ENCODE measurements at regions not wholly inside any gene's neighbourhood (a gene's known extent, or its start where the extent isn't known, plus 50 kb on each side); places are given as distances from the start of the nearest gene placed in this dataset.

GRCh38 chr18:29648891-29649290, 1393.7 kb downstream of the DSC3 start:
- POLR2A ChIA-PET, result no interaction called here
- intact Hi-C loops (cut with micrococcal nuclease), result no loop called here
- H3K4me1 Mint-ChIP-seq (ENCODE audit: insufficient read depth, unreplicated experiment), result no peaks in the 10 kb centered on the region

GRCh38 chr18:29647700-29648099, 1394.8 kb downstream of the DSC3 start:
- no TSS peak for BruUV-seq (replicated peaks)
- Mint-ChIP-seq H3K27me3 (ENCODE audit: insufficient read depth, unreplicated experiment) (no peaks in the 10 kb centered on the region), H3K4me1 (ENCODE audit: insufficient read depth, unreplicated experiment) (no peaks in the 10 kb centered on the region), H3K27ac (ENCODE audit: low read depth, unreplicated experiment) (no peak overlapping the region), H3K9me3 (ENCODE audit: unreplicated experiment) (no peaks in the 10 kb centered on the region), H3K4me3 (ENCODE audit: unreplicated experiment) (no peak overlapping the region), H3K36me3 (ENCODE audit: insufficient read depth, unreplicated experiment) (no peaks in the 10 kb centered on the region)
- ChIA-PET CTCF (no interaction called here), POLR2A (no interaction called here)
- DNase-seq (ENCODE audit: unreplicated experiment), result no peak
- TF ChIP-seq CTCF (IDR thresholded peaks at IDR 0.05; ENCODE audit: unreplicated experiment), result no peak
- intact Hi-C loops (cut with micrococcal nuclease), result no loop called here

More at GRCh38 chr18:29648891-29649290, 1393.7 kb downstream of the DSC3 start:
- Mint-ChIP-seq H3K27ac (ENCODE audit: low read depth, unreplicated experiment) (no peak overlapping the region), H3K36me3 (ENCODE audit: insufficient read depth, unreplicated experiment) (no peaks in the 10 kb centered on the region), H3K27me3 (ENCODE audit: insufficient read depth, unreplicated experiment) (no peaks in the 10 kb centered on the region), H3K4me3 (ENCODE audit: unreplicated experiment) (no peak overlapping the region), H3K9me3 (ENCODE audit: unreplicated experiment) (no peaks in the 10 kb centered on the region)
- no peak for DNase-seq (ENCODE audit: unreplicated experiment)
- CTCF ChIA-PET, result interaction anchor here (0.6 kb wide), 1 partner anchor 1941 kb away, joined by 5 read pairs; no protein-coding TSS in a partner anchor
- BruUV-seq (replicated peaks), result no TSS peak
- TF ChIP-seq CTCF (IDR thresholded peaks at IDR 0.05; ENCODE audit: unreplicated experiment), result no peak

GRCh38 chr18:29644276-29644675, 1398.3 kb downstream of the DSC3 start:
- CTCF ChIA-PET, result no interaction called here
- intact Hi-C loops (cut with micrococcal nuclease), result no loop called here
- no peaks in the 10 kb centered on the region for H3K9me3 Mint-ChIP-seq (ENCODE audit: unreplicated experiment)

GRCh38 chr18:29629493-29630036, 1413.0 kb downstream of the DSC3 start:
- no TSS peak for BruUV-seq (replicated peaks)
- H3K9me3 Mint-ChIP-seq (ENCODE audit: unreplicated experiment), result no peaks in the 10 kb centered on the region
- intact Hi-C loops (cut with micrococcal nuclease), result no loop called here

More at GRCh38 chr18:29644276-29644675, 1398.3 kb downstream of the DSC3 start:
- H3K4me1 Mint-ChIP-seq (ENCODE audit: insufficient read depth, unreplicated experiment), result no peaks in the 10 kb centered on the region
- peak; percentile 15 for DNase-seq (ENCODE audit: unreplicated experiment)
- POLR2A ChIA-PET, result no interaction called here
- H3K4me3 Mint-ChIP-seq (ENCODE audit: unreplicated experiment), result no peak overlapping the region
- no peak for TF ChIP-seq CTCF (IDR thresholded peaks at IDR 0.05; ENCODE audit: unreplicated experiment)
- H3K27me3 Mint-ChIP-seq (ENCODE audit: insufficient read depth, unreplicated experiment), result no peaks in the 10 kb centered on the region
- no peak overlapping the region for H3K27ac Mint-ChIP-seq (ENCODE audit: low read depth, unreplicated experiment)
- no TSS peak for BruUV-seq (replicated peaks)
- no peaks in the 10 kb centered on the region for H3K36me3 Mint-ChIP-seq (ENCODE audit: insufficient read depth, unreplicated experiment)

More at GRCh38 chr18:29629493-29630036, 1413.0 kb downstream of the DSC3 start:
- H3K4me1 Mint-ChIP-seq (ENCODE audit: insufficient read depth, unreplicated experiment), result no peaks in the 10 kb centered on the region
- H3K4me3 Mint-ChIP-seq (ENCODE audit: unreplicated experiment), result no peak overlapping the region
- ChIA-PET CTCF (no interaction called here), POLR2A (no interaction called here)
- no peaks in the 10 kb centered on the region for H3K27me3 Mint-ChIP-seq (ENCODE audit: insufficient read depth, unreplicated experiment)
- no peak overlapping the region for H3K27ac Mint-ChIP-seq (ENCODE audit: low read depth, unreplicated experiment)
- DNase-seq (ENCODE audit: unreplicated experiment), result no peak
- no peaks in the 10 kb centered on the region for H3K36me3 Mint-ChIP-seq (ENCODE audit: insufficient read depth, unreplicated experiment)
- no peak for TF ChIP-seq CTCF (IDR thresholded peaks at IDR 0.05; ENCODE audit: unreplicated experiment)

Data from MCF 10A (cell line).